AG04449 (cell line): ENCODE measurements at regions not wholly inside any gene's neighbourhood (a gene's known extent, or its start where the extent isn't known, plus 50 kb on each side); places are given as distances from the start of the nearest gene placed in this dataset.

Experiments
- CTCF ChIA-PET: fragments of 350-600 bp; formaldehyde crosslinking; extraction: SDS; loops from one replicate; lab custom pipeline; 2021; ENCODE audit warnings: antibody characterized with exemption; lab: Yijun Ruan, JAX
- POLR2A ChIA-PET: fragments of 400-600, 350-600 bp; formaldehyde crosslinking; extraction: SDS; loops from one replicate; lab custom pipeline; 2020; ENCODE audit warnings: antibody characterized with exemption, inconsistent platforms; lab: Yijun Ruan, JAX
- DNase-seq: peaks from one replicate; pipeline ENCODE4 v3.0.0-alpha.2; 2010; ENCODE audit warnings: low read depth, low spot score
- H3K4me3 ChIP-seq: 2 replicates; pipeline ENCODE4 v1.5.1; 2011; ENCODE audit warnings: low read depth, mild to moderate bottlenecking, control low read depth, low read length
- CTCF ChIP-seq: IDR thresholded peaks from one replicate; pipeline ENCODE4 v1.5.1; 2011; ENCODE audit warnings: mild to moderate bottlenecking, moderate library complexity, low read length, control low read depth, inconsistent platforms; ENCODE audit not compliant: insufficient read depth; ENCODE audit errors: missing control alignments

GRCh38 chr5:175286981-175287380, 157.0 kb downstream of the DRD1 start:
- H3K4me3 ChIP-seq: no peak overlapping the region
- TF ChIP-seq CTCF: no peak
- no peak for DNase-seq
- ChIA-PET POLR2A (no interaction called here), CTCF (no interaction called here)

- POLR2A ChIA-PET: no interaction called here
- no peak for DNase-seq
These were observed 158.7 kb downstream of the DRD1 start for GRCh38 chr5:175285261-175285660.

GRCh38 chr5:175284806-175285205, 159.2 kb downstream of the DRD1 start:
- ChIA-PET CTCF (no interaction called here), POLR2A (no interaction called here)
- no peak overlapping the region for H3K4me3 ChIP-seq
- no peak for DNase-seq
- TF ChIP-seq CTCF: no peak

More at GRCh38 chr5:175285261-175285660, 158.7 kb downstream of the DRD1 start:
- TF ChIP-seq CTCF: no peak
- CTCF ChIA-PET: no interaction called here
- no peak overlapping the region for H3K4me3 ChIP-seq

- CTCF ChIA-PET: no interaction called here
- H3K4me3 ChIP-seq: no peak overlapping the region
- TF ChIP-seq CTCF: no peak
- DNase-seq: no peak
- POLR2A ChIA-PET: no interaction called here
These were observed 161.3 kb downstream of the DRD1 start for GRCh38 chr5:175282611-175283225.

GRCh38 chr5:175281714-175282113, 162.3 kb downstream of the DRD1 start:
- H3K4me3 ChIP-seq: no peak overlapping the region
- no peak for TF ChIP-seq CTCF
- POLR2A ChIA-PET: no interaction called here
- CTCF ChIA-PET: interaction anchor here (0.9 kb wide), 1 partner anchor 25 kb away, joined by 3 read pairs; no protein-coding TSS in a partner anchor
- no peak for DNase-seq

- H3K4me3 ChIP-seq: no peak overlapping the region
- no peak for TF ChIP-seq CTCF
- no peak for DNase-seq
- CTCF ChIA-PET: interaction anchor here (0.9 kb wide), 1 partner anchor 24 kb away, joined by 3 read pairs; no protein-coding TSS in a partner anchor
- POLR2A ChIA-PET: no interaction called here
These were observed 162.7 kb downstream of the DRD1 start for GRCh38 chr5:175281257-175281656.
